ENCODE measurements at regions not wholly inside any gene's neighbourhood (a gene's known extent, or its start where the extent isn't known, plus 50 kb on each side); places are given as distances from the start of the nearest gene placed in this dataset.

- no peak for TF ChIP-seq SIN3A (IDR thresholded peaks at IDR 0.05; ENCODE audit: borderline replicate concordance, insufficient read depth, low read length)
- no peak for TF ChIP-seq REST (IDR thresholded peaks at IDR 0.05; ENCODE audit: insufficient read depth in 1 of 2, low read depth in 2 of 2, low read length in 2 of 2)
- TF ChIP-seq POLR2AphosphoS5 (IDR thresholded peaks at IDR 0.05; ENCODE audit: low read depth, low read length), result no peak
- TF ChIP-seq TAF1 (IDR thresholded peaks at IDR 0.05; ENCODE audit: borderline replicate concordance, insufficient read depth, low read length), result no peak
- TF ChIP-seq FOXP2 (optimal IDR thresholded peaks at IDR 0.05; ENCODE audit: borderline replicate concordance, extremely low read depth, extremely low read length, insufficient read depth), result no peak
Measured at GRCh38 chr11:130744794-130745193, 171.5 kb downstream of the SNX19 start.

- TF ChIP-seq TAF1 (IDR thresholded peaks at IDR 0.05; ENCODE audit: borderline replicate concordance, insufficient read depth, low read length), result no peak
- no peak for TF ChIP-seq REST (IDR thresholded peaks at IDR 0.05; ENCODE audit: insufficient read depth in 1 of 2, low read depth in 2 of 2, low read length in 2 of 2)
- no peak for TF ChIP-seq POLR2AphosphoS5 (IDR thresholded peaks at IDR 0.05; ENCODE audit: low read depth, low read length)
- TF ChIP-seq FOXP2 (optimal IDR thresholded peaks at IDR 0.05; ENCODE audit: borderline replicate concordance, extremely low read depth, extremely low read length, insufficient read depth), result no peak
Measured at GRCh38 chr11:130749216-130749615, 167.1 kb downstream of the SNX19 start.

DNA sequence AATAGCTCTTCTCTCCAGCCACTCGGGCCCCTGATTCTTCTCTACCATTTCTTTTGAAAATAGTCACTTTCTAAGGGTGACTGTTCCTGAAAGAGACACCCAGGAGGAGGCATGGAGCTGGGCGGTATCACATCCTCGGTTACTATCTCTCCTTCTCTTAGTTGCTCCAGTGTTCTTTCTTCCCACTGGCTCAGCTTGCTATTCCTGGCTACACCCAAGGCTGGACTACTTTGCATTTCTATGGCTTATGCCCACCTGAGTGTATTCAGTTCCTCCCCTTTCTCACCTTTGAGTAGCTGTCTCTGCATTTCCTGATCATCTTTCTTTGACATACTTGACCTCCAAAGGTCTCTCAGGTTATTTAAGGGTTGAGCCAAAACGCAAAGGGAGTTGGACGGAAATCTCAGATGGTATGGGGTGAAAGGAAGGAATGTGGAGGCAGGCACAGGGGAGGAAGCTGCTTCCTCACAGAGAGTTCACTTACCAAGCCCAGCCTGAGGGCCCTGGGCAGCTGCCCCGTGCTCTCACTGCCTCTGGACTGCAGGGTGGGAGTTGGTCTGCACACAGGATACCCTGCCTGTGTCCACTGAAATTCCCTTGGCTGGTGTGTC, 155.7 kb downstream of the SNX19 start:
- TF ChIP-seq TAF1 (IDR thresholded peaks at IDR 0.05; ENCODE audit: borderline replicate concordance, insufficient read depth, low read length), result no peak
- no peak for TF ChIP-seq FOXP2 (optimal IDR thresholded peaks at IDR 0.05; ENCODE audit: borderline replicate concordance, extremely low read depth, extremely low read length, insufficient read depth)
- no peak for TF ChIP-seq POLR2AphosphoS5 (IDR thresholded peaks at IDR 0.05; ENCODE audit: low read depth, low read length)
- TF ChIP-seq REST (IDR thresholded peaks at IDR 0.05; ENCODE audit: insufficient read depth in 1 of 2, low read depth in 2 of 2, low read length in 2 of 2), result no peak

- TF ChIP-seq POLR2AphosphoS5 (IDR thresholded peaks at IDR 0.05; ENCODE audit: low read depth, low read length) (no peak), FOXP2 (optimal IDR thresholded peaks at IDR 0.05; ENCODE audit: borderline replicate concordance, extremely low read depth, extremely low read length, insufficient read depth) (no peak), REST (IDR thresholded peaks at IDR 0.05; ENCODE audit: insufficient read depth in 1 of 2, low read depth in 2 of 2, low read length in 2 of 2) (no peak), TAF1 (IDR thresholded peaks at IDR 0.05; ENCODE audit: borderline replicate concordance, insufficient read depth, low read length) (no peak), SIN3A (IDR thresholded peaks at IDR 0.05; ENCODE audit: borderline replicate concordance, insufficient read depth, low read length) (no peak)
Measured at GRCh38 chr11:130761560-130762220, 154.6 kb downstream of the SNX19 start.

Data from PFSK-1 (cell line).